ENCODE measurements at regions not wholly inside any gene's neighbourhood (a gene's known extent, or its start where the extent isn't known, plus 50 kb on each side); places are given as distances from the start of the nearest gene placed in this dataset.

GRCh38 chr6:125516644-125517043, 214.9 kb upstream of the HDDC2 start:
- TF ChIP-seq CTCF (IDR thresholded peaks at IDR 0.05 in 4 of 5, conservative IDR thresholded peaks at IDR 0.05 in 1 of 5) (no peak), POLR2A (IDR thresholded peaks at IDR 0.05) (no peak)
